GM19351 (cell line): ENCODE measurements at regions not wholly inside any gene's neighbourhood (a gene's known extent, or its start where the extent isn't known, plus 50 kb on each side); places are given as distances from the start of the nearest gene placed in this dataset.
"Not testable (repeated sequence)": the region's sequence is repeated elsewhere in the genome, so short reads cannot be mapped to it uniquely, and the experiment has no call there.

Source experiments
- ATAC-seq: cut with Tn5 transposase; IDR thresholded peaks from one replicate; pipeline ENCODE4 v1.9.1; 2021; ENCODE audit warnings: mild to moderate bottlenecking, moderate library complexity; ENCODE audit not compliant: unreplicated experiment

DNA sequence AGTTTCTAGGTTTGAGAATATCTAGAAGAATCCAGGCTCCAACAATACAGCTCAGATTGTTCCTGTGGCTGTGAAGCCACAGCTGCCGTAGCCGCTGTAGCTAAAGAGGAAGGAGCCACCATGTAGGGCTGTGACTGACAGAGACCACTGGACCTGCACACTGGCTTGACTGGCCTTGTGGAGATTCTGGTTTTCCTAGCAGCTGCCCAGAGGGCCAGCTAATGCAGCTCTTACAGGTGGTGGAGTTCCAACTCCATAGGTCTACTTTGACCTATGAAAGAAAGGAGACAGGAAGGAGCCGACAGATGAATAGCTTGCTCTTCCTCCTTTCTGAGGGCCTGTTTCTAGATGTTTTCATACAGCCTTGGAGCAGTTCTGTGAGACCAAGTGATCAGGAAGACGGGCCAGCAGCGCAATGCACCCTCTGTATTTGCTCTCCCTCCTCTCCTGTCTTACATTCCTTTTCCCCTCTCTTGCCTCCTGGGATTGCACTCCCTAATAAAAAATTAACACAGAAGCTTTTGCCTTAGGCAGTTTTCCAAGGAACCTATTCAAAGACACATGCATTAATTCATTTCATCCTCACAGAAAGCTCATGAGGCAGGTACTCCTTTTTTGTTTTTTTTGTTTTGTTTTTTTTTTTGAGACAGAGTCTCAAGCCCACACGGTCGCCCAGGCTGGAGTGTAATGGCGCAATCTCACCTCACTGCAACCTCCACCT is 51.8 kb upstream of the MYB start:
- ATAC-seq = peak; percentile 73

GRCh38 chr6:135128268-135128914 is 52.7 kb upstream of the MYB start:
- ATAC-seq = peak; percentile 92

DNA sequence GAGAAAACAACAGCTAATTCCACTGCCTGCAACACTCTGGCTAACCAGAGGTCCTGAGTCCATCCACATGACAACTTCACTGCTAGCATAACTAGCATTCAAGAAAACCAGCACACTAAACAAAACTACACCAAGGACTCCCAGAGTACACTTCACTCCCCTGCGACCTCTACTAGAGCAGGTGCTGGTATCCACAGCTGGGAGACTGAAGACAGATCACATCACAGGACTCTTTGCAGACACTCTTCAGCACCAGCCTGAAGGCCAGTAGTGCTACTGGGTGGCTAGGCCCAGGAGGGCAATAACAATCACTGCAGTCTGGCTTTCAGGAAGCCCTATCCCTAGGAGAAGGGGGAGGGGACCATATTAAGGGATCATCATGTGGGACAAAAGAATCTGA is 54.4 kb upstream of the MYB start:
- ATAC-seq = no peak

DNA sequence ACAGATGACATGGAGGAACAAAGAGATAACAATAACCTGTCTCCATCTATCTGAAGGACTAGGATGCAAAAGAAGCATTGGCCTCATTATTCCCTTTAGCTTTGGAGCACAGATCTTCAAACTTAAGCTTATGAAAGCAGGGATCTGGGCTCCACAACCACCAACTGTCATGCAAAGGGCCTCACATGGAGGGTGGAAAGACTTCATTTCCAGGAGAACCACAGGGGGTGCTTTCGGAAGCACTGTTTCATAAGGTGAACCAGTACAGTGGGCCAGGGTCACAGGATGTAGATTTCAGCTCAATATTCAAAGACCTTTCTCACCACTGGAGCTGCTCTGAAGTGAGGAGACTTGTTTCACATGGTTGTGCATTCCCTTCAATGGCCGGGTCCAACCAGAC is 55.1 kb upstream of the MYB start:
- no peak for ATAC-seq

GRCh38 chr6:135121434-135121833 is 59.7 kb upstream of the MYB start:
- ATAC-seq = no peak

GRCh38 chr6:135118134-135118730 is 62.9 kb upstream of the MYB start:
- no peak for ATAC-seq

- ATAC-seq = peak; percentile 30
These were observed 62.9 kb upstream of the HBS1L start for GRCh38 chr6:135117413-135117968.

DNA sequence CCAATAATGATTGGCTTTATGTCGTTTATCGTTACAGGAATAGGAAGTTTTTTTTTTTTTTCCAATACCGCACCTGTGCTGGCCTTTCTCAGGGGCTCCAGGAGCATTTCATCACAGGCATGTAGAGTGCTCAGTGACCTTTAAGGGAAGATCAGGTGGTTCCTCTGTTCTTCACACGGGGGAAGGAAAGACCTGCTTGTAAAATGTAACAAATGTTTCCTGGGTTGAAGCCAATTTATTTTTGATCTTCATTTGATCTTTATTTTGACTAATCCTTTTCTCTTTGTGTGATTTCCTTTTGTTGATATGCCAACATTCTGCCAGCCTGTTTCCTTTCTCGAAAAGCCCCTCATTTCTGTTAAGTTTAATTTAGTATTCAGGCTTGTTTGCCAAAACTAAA is 61.9 kb upstream of the HBS1L start:
- ATAC-seq = no peak

- no peak for ATAC-seq
These were observed 61.2 kb upstream of the HBS1L start for GRCh38 chr6:135115834-135116233.

DNA sequence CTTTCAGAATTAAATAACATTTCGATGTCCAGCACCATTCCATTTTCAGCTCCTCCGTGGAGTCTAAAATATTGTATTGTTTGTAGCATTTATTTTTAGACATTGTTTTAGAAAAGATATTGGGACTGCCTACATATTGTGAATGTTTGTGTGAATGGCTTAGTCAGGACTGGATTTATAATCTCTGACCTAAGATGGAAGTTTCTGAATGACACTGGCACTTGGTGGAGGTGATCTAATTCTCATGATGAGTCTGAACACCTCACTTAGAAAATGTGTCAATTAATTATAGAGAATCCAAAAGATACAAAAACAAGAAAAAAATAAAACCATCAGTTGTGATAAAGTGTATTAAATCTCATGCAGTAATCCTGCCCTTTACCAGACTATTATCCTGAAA is 60.8 kb upstream of the HBS1L start:
- ATAC-seq = no peak

DNA sequence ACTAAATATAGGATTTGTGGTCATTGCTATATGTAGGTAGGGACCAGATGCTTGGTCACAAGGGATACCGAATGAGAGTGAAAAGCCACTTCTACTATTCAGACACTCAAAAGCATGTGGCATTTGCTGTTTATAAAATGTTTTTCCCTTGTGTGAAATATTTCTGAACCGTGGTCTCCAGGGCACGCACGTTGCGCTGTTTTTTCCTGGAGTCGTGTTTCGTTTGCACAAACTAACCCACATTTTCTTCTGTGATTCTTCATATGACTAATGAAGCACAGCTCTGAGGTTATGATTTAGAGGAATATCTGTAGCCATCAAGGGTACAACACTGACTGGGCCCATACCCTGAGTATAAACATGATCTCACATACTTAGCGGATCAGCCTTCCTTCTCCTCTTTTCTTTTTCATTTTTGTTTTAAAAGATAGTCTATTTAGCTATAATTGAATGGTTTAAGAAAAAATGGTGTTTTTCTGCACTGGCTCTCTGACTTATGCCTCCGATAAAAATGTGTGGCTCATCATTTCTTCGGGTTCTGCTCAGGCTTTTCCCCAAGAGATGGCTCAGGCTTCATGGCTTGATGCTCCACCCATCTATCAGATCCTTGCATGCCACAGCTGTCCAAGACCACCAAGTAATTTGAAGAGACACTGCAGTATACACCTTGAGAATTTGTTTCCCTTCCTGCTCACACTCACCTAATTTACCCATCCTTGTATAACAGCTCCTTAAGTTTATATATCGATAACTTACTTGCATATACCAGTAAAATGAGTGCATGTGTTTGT is 59.9 kb upstream of the HBS1L start:
- peak; percentile 77 for ATAC-seq

DNA sequence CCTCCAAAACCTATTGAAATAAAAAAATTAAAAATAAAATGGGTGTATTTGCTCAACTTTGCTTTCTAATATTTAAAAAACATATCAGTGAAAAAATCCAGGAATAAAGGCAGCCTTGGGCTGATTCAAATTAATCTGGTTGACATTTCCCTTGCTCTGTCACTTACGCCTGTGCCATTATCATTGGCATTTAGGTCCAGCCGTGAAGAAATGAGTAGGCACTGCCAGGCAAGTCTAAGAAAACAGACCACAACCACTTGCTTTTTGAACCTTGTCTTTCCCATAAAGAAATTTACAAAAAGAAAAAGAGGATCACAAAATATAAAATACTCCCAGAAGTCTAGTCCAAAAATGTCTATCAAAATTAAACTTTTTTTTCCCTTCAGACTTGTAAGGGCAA is 59.2 kb upstream of the HBS1L start:
- ATAC-seq = no peak

- not testable (repeated sequence) for ATAC-seq
These were observed 58.3 kb upstream of the HBS1L start for GRCh38 chr6:135112951-135113350.

GRCh38 chr6:135110261-135110781 is 55.7 kb upstream of the HBS1L start:
- not testable (repeated sequence) for ATAC-seq

DNA sequence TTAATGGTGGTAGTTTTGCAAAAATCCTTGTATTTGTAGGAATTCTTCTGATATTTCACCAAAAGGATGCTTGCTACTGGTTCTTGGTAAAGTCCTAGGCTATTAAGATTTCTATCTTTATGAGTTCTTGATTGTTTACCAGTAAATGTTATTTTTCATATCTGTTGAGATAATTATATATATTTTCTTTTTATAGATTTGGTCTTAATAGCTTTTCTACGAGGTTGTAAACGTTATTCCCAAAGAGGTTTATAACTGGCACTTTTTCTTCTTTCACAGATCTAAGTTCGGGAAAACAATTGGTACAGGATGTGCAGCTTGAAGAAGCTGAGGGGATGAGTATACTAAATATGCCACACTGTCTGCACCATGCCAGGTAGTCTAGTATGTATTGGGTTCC is 55.1 kb upstream of the HBS1L start:
- no peak for ATAC-seq

DNA sequence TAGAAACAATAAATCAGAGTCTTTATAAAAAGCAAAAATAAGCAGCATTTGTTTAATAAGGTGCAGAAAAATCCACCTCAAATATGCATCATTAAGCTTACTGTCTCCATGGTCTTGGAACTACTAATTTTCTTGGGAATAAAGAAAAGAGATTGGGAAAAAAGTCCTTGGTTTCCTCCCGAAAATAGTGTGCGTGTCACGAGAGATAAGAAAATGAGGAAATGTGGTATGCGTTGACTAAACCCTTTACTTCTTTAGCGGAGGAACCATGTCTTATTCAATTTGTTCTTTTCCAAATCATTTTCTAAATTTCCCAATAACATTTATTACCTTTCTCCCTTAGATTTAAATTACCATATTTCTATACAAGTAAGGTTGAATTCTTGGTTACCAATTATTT is 54.1 kb upstream of the HBS1L start:
- ATAC-seq = no peak

DNA sequence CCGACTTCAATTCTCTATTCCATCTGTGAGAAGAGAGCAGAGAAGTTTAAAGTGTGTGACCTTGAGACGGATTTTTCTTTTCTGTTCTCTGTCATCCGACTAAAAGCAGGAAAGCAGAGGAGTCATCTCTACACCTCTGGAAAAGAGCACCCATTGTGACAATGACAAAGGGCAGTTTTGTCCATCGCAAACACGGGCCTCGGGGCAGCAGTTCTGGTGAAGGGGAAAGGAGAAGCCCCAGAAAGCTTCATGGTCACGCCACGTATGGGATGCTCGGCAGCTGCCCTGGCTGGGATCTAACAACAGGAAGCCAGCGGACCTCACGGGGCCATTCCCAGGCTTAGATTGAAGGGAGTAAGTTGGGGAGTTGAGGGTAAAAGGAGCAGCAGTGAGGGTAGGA is 52.0 kb upstream of the HBS1L start:
- no peak for ATAC-seq

DNA sequence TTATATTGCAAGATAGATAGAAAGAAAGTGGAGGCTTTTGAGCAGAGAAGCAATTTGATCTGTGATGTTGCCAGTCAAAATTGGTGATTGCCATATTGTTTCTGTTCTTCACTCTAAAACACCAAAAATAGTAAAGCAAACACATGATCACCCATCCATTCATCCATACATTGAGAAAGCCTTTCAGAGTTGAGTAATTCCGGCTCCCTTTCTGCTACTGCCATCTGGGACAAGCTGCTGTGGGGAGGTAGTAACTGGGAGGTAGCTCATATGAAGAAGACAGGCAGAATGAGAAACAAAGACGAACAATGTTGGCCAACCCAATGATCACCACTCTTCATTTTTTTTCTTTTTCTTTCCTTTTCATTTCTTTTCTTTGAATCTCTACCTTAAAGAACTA is 51.1 kb upstream of the HBS1L start:
- no peak for ATAC-seq

DNA sequence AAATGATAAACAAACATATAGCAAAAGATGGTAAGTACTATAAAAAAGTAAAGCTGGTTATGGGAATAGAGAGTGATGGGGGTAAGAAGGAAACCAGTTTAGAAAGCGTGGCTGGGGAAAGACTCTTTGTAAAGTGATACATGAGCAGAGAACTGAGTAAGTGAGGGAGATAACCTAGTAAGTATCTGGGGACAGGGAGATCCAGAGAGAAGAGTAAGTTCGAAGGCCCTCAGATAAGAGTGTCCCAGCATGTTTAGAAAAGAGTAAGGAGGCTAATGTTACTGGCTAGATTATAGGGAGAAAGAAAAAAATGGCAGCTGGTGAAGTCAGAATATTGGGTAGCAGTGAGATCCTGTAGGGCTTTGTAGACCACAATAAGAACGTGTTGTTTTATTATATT is 50.7 kb upstream of the HBS1L start:
- ATAC-seq = no peak
